A673 (cell line): ENCODE measurements at regions not wholly inside any gene's neighbourhood (a gene's known extent, or its start where the extent isn't known, plus 50 kb on each side); places are given as distances from the start of the nearest gene placed in this dataset.

Experiments
- EZH2 ChIP-seq: fragments of 200-600 bp; sonication (generic); IDR thresholded peaks from 2 replicates; pipeline ENCODE4 v1.6.1; 2017; ENCODE audit warnings: borderline replicate concordance, low read depth, mild to moderate bottlenecking, mixed read lengths, antibody characterized with exemption, low read length; ENCODE audit not compliant: poor library complexity, severe bottlenecking
- TF ChIP-seq, protein P1 (sequence below): fragments of 300-800, 200-600 bp; sonication (generic); conservative IDR thresholded peaks from 2 replicates; pipeline ENCODE4 v1.5.1; 2017; ENCODE audit warnings: low read depth, mild to moderate bottlenecking, antibody characterized with exemption, low read length, moderate library complexity, mixed read lengths

DNA sequence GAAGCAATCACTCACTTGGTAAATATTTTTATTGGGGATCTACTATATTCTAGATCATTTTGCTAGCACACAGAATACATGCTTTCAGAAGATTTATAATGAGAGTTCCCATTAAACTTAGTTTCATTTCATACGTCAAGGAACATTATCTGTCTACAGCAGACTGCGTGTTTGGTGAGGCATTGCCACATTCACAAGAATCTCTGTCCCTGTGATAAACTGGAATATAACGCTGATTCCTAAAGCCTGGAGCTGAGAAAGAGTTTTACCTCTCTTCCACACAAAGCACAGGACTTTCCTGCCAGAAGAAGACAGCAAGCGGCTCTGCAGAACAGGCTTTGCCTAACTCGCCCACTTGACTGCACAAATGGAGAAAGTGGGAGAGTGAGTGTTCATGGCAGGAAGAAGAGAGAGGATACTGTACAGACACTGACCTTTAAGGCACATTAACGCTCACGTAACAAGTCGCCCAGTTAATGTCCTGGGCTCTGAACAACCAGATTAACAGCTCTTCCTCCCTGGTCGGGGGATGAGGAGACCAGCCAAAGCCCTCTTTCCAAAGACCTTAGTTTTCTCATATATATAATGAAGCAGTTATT lies 356.2 kb downstream of the GPD2 start:
- TF ChIP-seq, protein P1, sequence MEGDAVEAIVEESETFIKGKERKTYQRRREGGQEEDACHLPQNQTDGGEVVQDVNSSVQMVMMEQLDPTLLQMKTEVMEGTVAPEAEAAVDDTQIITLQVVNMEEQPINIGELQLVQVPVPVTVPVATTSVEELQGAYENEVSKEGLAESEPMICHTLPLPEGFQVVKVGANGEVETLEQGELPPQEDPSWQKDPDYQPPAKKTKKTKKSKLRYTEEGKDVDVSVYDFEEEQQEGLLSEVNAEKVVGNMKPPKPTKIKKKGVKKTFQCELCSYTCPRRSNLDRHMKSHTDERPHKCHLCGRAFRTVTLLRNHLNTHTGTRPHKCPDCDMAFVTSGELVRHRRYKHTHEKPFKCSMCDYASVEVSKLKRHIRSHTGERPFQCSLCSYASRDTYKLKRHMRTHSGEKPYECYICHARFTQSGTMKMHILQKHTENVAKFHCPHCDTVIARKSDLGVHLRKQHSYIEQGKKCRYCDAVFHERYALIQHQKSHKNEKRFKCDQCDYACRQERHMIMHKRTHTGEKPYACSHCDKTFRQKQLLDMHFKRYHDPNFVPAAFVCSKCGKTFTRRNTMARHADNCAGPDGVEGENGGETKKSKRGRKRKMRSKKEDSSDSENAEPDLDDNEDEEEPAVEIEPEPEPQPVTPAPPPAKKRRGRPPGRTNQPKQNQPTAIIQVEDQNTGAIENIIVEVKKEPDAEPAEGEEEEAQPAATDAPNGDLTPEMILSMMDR, result no peak
- TF ChIP-seq EZH2, result no peak
